Ishikawa (cell line): ENCODE measurements at regions not wholly inside any gene's neighbourhood (a gene's known extent, or its start where the extent isn't known, plus 50 kb on each side); places are given as distances from the start of the nearest gene placed in this dataset.

Experiments
- CEBPB ChIP-seq: IDR thresholded peaks from 2 replicates; pipeline ENCODE4 v1.6.1; 2012
- CREB1 ChIP-seq: IDR thresholded peaks from 2 replicates; pipeline ENCODE4 v1.6.1; 2012; ENCODE audit warnings: low read depth
- EGR1 ChIP-seq: IDR thresholded peaks from 2 replicates; pipeline ENCODE4 v1.6.1; 2012
- EP300 ChIP-seq: IDR thresholded peaks from 2 replicates; pipeline ENCODE4 v1.6.1; 2012; ENCODE audit warnings: borderline replicate concordance
- FOXM1 ChIP-seq: IDR thresholded peaks from 2 replicates; pipeline ENCODE4 v1.6.1; 2012; ENCODE audit warnings: low read depth, borderline replicate concordance
- MAX ChIP-seq: IDR thresholded peaks from 2 replicates; pipeline ENCODE4 v1.6.1; 2012
- NFIC ChIP-seq: IDR thresholded peaks from 2 replicates; pipeline ENCODE4 v1.6.1; 2012
- RAD21 ChIP-seq: IDR thresholded peaks from 2 replicates; pipeline ENCODE4 v1.6.1; 2012; ENCODE audit warnings: low read depth
- TAF1 ChIP-seq: IDR thresholded peaks from 2 replicates; pipeline ENCODE4 v1.6.1; 2012; ENCODE audit warnings: low read depth, mild to moderate bottlenecking
- TCF12 ChIP-seq: IDR thresholded peaks from 2 replicates; pipeline ENCODE4 v1.6.1; 2012; ENCODE audit warnings: low read depth
- TEAD4 ChIP-seq: IDR thresholded peaks from 2 replicates; pipeline ENCODE4 v1.6.1; 2012
- USF1 ChIP-seq: IDR thresholded peaks from 2 replicates; pipeline ENCODE4 v1.6.1; 2012
- YY1 ChIP-seq: IDR thresholded peaks from 2 replicates; pipeline ENCODE4 v1.6.1; 2012; ENCODE audit warnings: low read depth
- ZBTB7A ChIP-seq: IDR thresholded peaks from 2 replicates; pipeline ENCODE4 v1.6.1; 2012; ENCODE audit warnings: low read depth
- TF ChIP-seq, protein P1 (sequence below): IDR thresholded peaks from 2 replicates; pipeline ENCODE4 v1.6.1; 2012; ENCODE audit warnings: low read depth, mild to moderate bottlenecking

GRCh38 chr10:130631142-130632096 lies 495.2 kb downstream of the GLRX3 start:
- TF ChIP-seq CREB1 (no peak), TCF12 (no peak), TAF1 (no peak), RAD21 (no peak), FOXM1 (no peak), EP300 (no peak), TEAD4 (no peak), USF1 (no peak), NFIC (no peak), MAX (no peak), EGR1 (no peak), CEBPB (no peak), YY1 (no peak), ZBTB7A (no peak)
- TF ChIP-seq, protein P1, sequence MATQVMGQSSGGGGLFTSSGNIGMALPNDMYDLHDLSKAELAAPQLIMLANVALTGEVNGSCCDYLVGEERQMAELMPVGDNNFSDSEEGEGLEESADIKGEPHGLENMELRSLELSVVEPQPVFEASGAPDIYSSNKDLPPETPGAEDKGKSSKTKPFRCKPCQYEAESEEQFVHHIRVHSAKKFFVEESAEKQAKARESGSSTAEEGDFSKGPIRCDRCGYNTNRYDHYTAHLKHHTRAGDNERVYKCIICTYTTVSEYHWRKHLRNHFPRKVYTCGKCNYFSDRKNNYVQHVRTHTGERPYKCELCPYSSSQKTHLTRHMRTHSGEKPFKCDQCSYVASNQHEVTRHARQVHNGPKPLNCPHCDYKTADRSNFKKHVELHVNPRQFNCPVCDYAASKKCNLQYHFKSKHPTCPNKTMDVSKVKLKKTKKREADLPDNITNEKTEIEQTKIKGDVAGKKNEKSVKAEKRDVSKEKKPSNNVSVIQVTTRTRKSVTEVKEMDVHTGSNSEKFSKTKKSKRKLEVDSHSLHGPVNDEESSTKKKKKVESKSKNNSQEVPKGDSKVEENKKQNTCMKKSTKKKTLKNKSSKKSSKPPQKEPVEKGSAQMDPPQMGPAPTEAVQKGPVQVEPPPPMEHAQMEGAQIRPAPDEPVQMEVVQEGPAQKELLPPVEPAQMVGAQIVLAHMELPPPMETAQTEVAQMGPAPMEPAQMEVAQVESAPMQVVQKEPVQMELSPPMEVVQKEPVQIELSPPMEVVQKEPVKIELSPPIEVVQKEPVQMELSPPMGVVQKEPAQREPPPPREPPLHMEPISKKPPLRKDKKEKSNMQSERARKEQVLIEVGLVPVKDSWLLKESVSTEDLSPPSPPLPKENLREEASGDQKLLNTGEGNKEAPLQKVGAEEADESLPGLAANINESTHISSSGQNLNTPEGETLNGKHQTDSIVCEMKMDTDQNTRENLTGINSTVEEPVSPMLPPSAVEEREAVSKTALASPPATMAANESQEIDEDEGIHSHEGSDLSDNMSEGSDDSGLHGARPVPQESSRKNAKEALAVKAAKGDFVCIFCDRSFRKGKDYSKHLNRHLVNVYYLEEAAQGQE, result no peak

GRCh38 chr10:130634816-130635215 lies 498.6 kb downstream of the GLRX3 start:
- no peak for TF ChIP-seq EGR1
- no peak for TF ChIP-seq ZBTB7A
- no peak for TF ChIP-seq CEBPB
- no peak for TF ChIP-seq CREB1
- TF ChIP-seq YY1, result no peak
- TF ChIP-seq, protein P1, result no peak
- TF ChIP-seq TCF12, result no peak
- TF ChIP-seq TAF1, result no peak
- no peak for TF ChIP-seq NFIC
- no peak for TF ChIP-seq EP300

GRCh38 chr10:130635528-130635927 lies 499.3 kb downstream of the GLRX3 start:
- no peak for TF ChIP-seq USF1
- TF ChIP-seq EGR1, result no peak
- TF ChIP-seq, protein P1, result no peak
- no peak for TF ChIP-seq ZBTB7A
- TF ChIP-seq EP300, result no peak
- TF ChIP-seq TAF1, result no peak
- TF ChIP-seq NFIC, result no peak
- TF ChIP-seq FOXM1, result no peak
- TF ChIP-seq TCF12, result no peak
- no peak for TF ChIP-seq YY1
- TF ChIP-seq RAD21, result no peak
- no peak for TF ChIP-seq CREB1
- no peak for TF ChIP-seq CEBPB

DNA sequence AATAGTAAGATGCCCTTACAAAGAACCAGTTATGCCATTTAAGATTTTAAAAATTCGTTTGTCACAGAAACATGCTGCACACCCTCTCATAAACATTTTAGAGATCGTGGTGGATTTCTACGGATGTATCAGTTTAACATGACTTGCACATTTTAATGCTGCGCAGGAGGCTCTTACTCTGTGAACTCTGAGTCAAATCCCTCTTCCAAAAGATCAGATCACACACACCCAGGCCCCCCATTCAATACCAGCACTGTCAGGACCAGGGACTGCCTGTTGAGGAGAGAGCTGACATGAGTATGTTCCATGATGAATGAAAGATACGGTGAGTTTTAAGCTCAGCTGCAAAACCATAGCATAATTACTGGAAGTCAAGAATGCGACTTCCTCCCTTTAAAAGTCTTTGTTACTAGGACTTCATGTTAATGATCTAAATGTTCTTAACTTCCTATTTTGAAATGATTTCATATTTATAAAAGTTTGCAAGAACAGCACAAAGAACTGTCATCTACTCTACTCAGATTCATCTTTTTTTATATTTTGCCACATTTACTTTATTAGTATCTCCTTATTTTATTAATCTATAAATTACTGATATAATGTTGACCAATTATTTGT lies 500.2 kb downstream of the GLRX3 start:
- TF ChIP-seq YY1, result no peak
- no peak for TF ChIP-seq TCF12
- no peak for TF ChIP-seq TAF1
- TF ChIP-seq ZBTB7A, result no peak
- no peak for TF ChIP-seq CEBPB
- no peak for TF ChIP-seq EP300
- no peak for TF ChIP-seq CREB1
- TF ChIP-seq, protein P1, result no peak
- TF ChIP-seq FOXM1, result no peak
- TF ChIP-seq RAD21, result no peak
- TF ChIP-seq TEAD4, result no peak
- TF ChIP-seq MAX, result no peak
- TF ChIP-seq NFIC, result no peak
- TF ChIP-seq EGR1, result no peak
- no peak for TF ChIP-seq USF1
